ENCODE measurements at regions not wholly inside any gene's neighbourhood (a gene's known extent, or its start where the extent isn't known, plus 50 kb on each side); places are given as distances from the start of the nearest gene placed in this dataset.

GRCh38 chr2:189362283-189362682, 79.0 kb upstream of the WDR75 start:
- Histone ChIP-seq H3K36me3 (no peaks in the 10 kb centered on the region), H3K27ac (no peak overlapping the region), H3K9me3 (no peaks in the 10 kb centered on the region), H3K27me3 (no peaks in the 10 kb centered on the region), H3K4me1 (no peaks in the 10 kb centered on the region), H3K4me3 (no peak overlapping the region)
- intact Hi-C loops (cut with DNase I), result loop anchor here (10.0 kb wide), 1 partner anchor 513 kb away; no protein-coding TSS in a partner anchor
- no peak for DNase-seq (ENCODE audit: extremely low spot score in 2 of 2)
- no peak for TF ChIP-seq POLR2A (IDR thresholded peaks at IDR 0.05)
- no peak for TF ChIP-seq POLR2AphosphoS5 (IDR thresholded peaks at IDR 0.05; ENCODE audit: insufficient read depth in 1 of 2, low read depth in 1 of 2)
- TF ChIP-seq, protein P1, sequence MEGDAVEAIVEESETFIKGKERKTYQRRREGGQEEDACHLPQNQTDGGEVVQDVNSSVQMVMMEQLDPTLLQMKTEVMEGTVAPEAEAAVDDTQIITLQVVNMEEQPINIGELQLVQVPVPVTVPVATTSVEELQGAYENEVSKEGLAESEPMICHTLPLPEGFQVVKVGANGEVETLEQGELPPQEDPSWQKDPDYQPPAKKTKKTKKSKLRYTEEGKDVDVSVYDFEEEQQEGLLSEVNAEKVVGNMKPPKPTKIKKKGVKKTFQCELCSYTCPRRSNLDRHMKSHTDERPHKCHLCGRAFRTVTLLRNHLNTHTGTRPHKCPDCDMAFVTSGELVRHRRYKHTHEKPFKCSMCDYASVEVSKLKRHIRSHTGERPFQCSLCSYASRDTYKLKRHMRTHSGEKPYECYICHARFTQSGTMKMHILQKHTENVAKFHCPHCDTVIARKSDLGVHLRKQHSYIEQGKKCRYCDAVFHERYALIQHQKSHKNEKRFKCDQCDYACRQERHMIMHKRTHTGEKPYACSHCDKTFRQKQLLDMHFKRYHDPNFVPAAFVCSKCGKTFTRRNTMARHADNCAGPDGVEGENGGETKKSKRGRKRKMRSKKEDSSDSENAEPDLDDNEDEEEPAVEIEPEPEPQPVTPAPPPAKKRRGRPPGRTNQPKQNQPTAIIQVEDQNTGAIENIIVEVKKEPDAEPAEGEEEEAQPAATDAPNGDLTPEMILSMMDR (IDR thresholded peaks at IDR 0.05), result no peak

GRCh38 chr2:189363559-189363958, 77.7 kb upstream of the WDR75 start:
- no peak overlapping the region for H3K27ac ChIP-seq
- no peaks in the 10 kb centered on the region for H3K36me3 ChIP-seq
- H3K4me1 ChIP-seq, result no peaks in the 10 kb centered on the region
- no peak for DNase-seq (ENCODE audit: extremely low spot score in 2 of 2)
- no peak overlapping the region for H3K4me3 ChIP-seq
- H3K9me3 ChIP-seq, result no peaks in the 10 kb centered on the region
- no peaks in the 10 kb centered on the region for H3K27me3 ChIP-seq
- TF ChIP-seq POLR2AphosphoS5 (IDR thresholded peaks at IDR 0.05; ENCODE audit: insufficient read depth in 1 of 2, low read depth in 1 of 2) (no peak), POLR2A (IDR thresholded peaks at IDR 0.05) (no peak)
- TF ChIP-seq, protein P1 (IDR thresholded peaks at IDR 0.05), result no peak
- intact Hi-C loops (cut with DNase I), result loop anchor here (10.0 kb wide), 1 partner anchor 511 kb away; no protein-coding TSS in a partner anchor

GRCh38 chr2:189364607-189365006, 76.7 kb upstream of the WDR75 start:
- intact Hi-C loops (cut with DNase I), result loop anchor here (10.0 kb wide), 1 partner anchor 510 kb away; no protein-coding TSS in a partner anchor
- H3K27me3 ChIP-seq, result no peaks in the 10 kb centered on the region
- H3K4me1 ChIP-seq, result no peaks in the 10 kb centered on the region
- no peaks in the 10 kb centered on the region for H3K36me3 ChIP-seq
- no peak for TF ChIP-seq POLR2A (IDR thresholded peaks at IDR 0.05)
- TF ChIP-seq, protein P1 (IDR thresholded peaks at IDR 0.05), result no peak
- no peak for TF ChIP-seq POLR2AphosphoS5 (IDR thresholded peaks at IDR 0.05; ENCODE audit: insufficient read depth in 1 of 2, low read depth in 1 of 2)
- no peak overlapping the region for H3K4me3 ChIP-seq
- no peak overlapping the region for H3K27ac ChIP-seq
- no peaks in the 10 kb centered on the region for H3K9me3 ChIP-seq
- no peak for DNase-seq (ENCODE audit: extremely low spot score in 2 of 2)

GRCh38 chr2:189366349-189366748, 74.9 kb upstream of the WDR75 start:
- H3K27ac ChIP-seq, result no peak overlapping the region
- DNase-seq (ENCODE audit: extremely low spot score in 2 of 2), result no peak
- H3K9me3 ChIP-seq, result no peaks in the 10 kb centered on the region
- H3K27me3 ChIP-seq, result no peaks in the 10 kb centered on the region
- intact Hi-C loops (cut with DNase I), result loop anchor here (10.0 kb wide), 1 partner anchor 508 kb away; no protein-coding TSS in a partner anchor
- H3K4me1 ChIP-seq, result no peaks in the 10 kb centered on the region
- no peak for TF ChIP-seq POLR2A (IDR thresholded peaks at IDR 0.05)
- TF ChIP-seq, protein P1 (IDR thresholded peaks at IDR 0.05), result no peak
- TF ChIP-seq POLR2AphosphoS5 (IDR thresholded peaks at IDR 0.05; ENCODE audit: insufficient read depth in 1 of 2, low read depth in 1 of 2), result no peak
- H3K36me3 ChIP-seq, result no peaks in the 10 kb centered on the region
- H3K4me3 ChIP-seq, result no peak overlapping the region

DNA sequence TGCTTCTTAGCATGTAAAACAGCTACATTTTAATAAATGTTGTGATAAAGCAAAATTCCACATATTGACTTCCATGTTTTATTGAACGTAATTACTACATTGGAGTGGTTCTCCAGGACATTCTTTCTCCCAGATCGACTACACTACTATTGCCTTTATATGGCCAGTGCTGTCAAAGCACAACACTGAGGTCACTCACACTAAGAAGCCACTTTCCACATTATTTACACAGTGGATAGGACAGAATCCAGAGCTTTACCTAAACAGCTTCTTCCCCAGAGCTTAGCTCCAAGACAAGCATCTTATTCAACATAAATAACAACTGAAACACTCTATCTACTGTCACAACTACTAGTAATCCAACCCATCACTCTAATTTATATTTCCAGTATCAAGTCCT, 73.9 kb upstream of the WDR75 start:
- TF ChIP-seq POLR2A (IDR thresholded peaks at IDR 0.05), result no peak
- TF ChIP-seq, protein P1 (IDR thresholded peaks at IDR 0.05), result no peak
- TF ChIP-seq POLR2AphosphoS5 (IDR thresholded peaks at IDR 0.05; ENCODE audit: insufficient read depth in 1 of 2, low read depth in 1 of 2), result no peak
- H3K4me3 ChIP-seq, result no peak overlapping the region
- H3K27ac ChIP-seq, result no peak overlapping the region
- H3K9me3 ChIP-seq, result no peaks in the 10 kb centered on the region
- no peaks in the 10 kb centered on the region for H3K4me1 ChIP-seq
- H3K36me3 ChIP-seq, result no peaks in the 10 kb centered on the region
- intact Hi-C loops (cut with DNase I), result loop anchor here (10.0 kb wide), 1 partner anchor 507 kb away; no protein-coding TSS in a partner anchor
- H3K27me3 ChIP-seq, result no peaks in the 10 kb centered on the region
- DNase-seq (ENCODE audit: extremely low spot score in 2 of 2), result no peak
